ENCODE measurements at regions not wholly inside any gene's neighbourhood (a gene's known extent, or its start where the extent isn't known, plus 50 kb on each side); places are given as distances from the start of the nearest gene placed in this dataset.
"Not testable (repeated sequence)": the region's sequence is repeated elsewhere in the genome, so short reads cannot be mapped to it uniquely, and the experiment has no call there.

DNA sequence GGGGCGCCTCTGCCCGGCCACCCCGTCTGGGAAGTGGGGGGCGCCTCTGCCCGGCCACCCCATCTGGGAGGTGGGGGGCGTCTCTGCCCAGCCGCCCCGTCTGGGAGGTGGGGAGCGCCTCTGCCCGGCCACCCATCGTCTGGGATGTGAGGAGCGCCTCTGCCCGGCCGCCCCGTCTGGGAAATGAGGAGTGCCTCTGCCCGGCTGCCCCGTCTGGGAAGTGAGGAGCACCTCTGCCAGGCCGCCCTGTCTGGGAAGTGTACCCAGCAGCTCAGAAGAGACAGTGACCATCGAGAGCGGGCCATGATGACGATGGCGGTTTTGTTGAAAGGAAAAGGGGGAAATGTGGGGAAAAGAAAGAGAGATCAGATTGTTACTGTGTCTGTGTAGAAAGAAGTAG lies 249.2 kb upstream of the USP15 start:
- TF ChIP-seq, protein P1, sequence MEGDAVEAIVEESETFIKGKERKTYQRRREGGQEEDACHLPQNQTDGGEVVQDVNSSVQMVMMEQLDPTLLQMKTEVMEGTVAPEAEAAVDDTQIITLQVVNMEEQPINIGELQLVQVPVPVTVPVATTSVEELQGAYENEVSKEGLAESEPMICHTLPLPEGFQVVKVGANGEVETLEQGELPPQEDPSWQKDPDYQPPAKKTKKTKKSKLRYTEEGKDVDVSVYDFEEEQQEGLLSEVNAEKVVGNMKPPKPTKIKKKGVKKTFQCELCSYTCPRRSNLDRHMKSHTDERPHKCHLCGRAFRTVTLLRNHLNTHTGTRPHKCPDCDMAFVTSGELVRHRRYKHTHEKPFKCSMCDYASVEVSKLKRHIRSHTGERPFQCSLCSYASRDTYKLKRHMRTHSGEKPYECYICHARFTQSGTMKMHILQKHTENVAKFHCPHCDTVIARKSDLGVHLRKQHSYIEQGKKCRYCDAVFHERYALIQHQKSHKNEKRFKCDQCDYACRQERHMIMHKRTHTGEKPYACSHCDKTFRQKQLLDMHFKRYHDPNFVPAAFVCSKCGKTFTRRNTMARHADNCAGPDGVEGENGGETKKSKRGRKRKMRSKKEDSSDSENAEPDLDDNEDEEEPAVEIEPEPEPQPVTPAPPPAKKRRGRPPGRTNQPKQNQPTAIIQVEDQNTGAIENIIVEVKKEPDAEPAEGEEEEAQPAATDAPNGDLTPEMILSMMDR (IDR thresholded peaks at IDR 0.05; ENCODE audit: low read depth, low read length, missing input control) = not testable (repeated sequence)
- TF ChIP-seq YY1, JUND (IDR thresholded peaks at IDR 0.05): not testable (repeated sequence)
